ENCODE measurements at regions not wholly inside any gene's neighbourhood (a gene's known extent, or its start where the extent isn't known, plus 50 kb on each side); places are given as distances from the start of the nearest gene placed in this dataset.

DNA sequence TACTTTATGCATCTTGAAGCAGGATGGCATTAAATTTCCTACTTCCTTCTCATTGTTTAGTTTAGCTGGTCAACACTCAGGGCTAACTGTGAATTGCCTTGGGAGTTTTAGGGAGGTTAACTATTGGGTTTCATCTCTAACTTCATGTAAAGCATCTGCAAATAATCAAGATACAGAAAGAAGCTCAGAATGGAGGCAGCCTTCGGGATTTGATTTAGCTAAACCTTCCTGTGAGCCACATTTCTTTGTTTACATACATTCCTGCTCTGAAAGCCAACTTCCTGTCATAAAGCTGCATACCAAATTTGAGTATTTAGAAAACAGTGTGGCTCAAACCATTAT is 131.7 kb upstream of the PCDH18 start:
- no peak for DNase-seq

DNA sequence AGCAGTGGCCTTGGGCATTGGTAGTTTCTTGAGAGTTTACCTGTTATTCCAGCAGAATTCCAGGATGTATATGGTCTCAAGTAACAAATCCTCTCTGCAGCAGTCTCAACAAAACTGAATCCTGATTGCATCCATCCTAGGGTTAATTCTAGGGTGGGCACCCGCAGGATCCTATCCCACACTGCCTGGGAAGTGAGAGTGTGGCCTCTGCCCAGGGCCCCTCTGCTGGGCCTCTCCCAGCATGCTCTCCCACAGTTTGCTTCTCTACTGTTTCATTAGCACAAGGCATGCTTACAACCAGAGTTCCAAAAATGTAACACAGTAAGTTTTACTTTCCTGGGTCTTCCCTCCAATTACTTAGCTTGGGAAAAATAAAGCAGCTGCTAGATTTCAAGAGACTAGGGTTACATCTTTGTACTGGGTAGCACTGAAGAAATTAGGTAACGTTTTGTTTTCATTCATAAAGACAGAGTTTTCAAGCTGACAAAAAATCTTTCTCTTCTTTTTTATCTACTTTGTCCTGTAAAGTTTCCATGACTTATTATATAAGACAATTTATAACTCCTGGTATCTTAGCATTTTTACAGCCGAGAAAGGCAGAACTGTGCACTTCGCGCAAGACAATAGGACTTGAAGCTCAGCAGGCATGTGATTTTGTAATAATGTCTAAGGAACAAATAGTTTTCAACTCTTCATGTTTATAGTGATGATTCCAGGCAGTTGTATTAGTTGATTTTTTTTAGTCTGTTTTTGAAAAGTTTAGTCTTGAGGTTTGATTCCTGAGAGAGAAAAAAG is 131.2 kb upstream of the PCDH18 start:
- no peak for DNase-seq

DNA sequence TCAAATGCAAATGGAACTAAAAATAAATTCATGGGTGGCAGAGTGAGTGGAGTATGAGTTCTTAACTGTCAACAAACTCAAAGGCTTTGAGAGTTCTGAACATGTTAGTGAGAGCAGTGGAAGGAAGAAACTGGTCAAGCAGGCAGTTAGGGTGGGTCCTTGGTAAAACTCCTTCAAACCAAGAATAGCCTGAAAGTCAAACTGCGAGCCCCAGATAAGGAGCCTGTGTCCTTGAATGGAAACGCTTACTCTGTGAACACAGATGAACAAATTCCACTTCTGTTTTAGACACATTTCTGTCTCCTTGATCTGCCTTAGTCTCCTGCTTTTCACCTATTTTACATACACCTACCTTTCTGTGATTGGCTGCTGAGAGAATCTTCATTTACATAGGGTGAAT is 129.4 kb upstream of the PCDH18 start:
- DNase-seq, result no peak

DNA sequence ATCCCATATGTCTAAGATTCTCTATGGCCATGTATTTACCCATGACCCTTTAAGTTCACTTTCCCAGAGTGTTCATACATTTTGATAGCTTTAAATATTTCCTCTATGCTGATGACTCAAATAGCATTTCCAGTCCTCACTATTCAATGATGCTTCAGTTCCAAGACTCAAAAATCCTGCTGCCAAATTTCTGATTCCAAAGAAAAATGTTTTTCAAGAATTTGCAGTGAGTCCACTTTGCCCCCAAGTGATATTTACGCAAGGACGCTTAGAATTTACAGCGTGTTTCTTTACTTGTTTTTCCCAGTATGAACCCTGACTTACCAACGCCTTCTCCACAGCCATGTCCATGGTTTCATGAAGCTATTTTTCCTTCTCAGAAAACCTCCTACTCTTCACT is 127.9 kb upstream of the PCDH18 start:
- DNase-seq, result no peak

DNA sequence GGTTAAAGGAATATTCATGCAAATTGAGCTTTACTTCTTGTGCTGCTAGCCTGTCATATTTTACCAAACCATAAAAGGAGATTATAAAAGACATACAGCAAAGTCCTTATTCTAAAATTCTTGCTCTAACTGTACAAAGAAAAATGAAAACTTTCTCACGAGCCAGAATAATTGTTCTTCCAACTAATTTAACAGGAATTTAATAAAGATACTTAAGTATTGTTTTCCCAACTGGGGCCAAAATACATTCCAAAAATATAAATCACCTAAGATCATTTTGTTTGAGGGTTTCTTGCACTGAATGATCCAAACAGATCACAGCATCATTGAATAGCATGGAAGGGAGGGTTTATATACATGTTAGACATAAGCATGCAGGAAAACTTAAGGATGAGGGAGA is 127.1 kb upstream of the PCDH18 start:
- DNase-seq, result no peak

DNA sequence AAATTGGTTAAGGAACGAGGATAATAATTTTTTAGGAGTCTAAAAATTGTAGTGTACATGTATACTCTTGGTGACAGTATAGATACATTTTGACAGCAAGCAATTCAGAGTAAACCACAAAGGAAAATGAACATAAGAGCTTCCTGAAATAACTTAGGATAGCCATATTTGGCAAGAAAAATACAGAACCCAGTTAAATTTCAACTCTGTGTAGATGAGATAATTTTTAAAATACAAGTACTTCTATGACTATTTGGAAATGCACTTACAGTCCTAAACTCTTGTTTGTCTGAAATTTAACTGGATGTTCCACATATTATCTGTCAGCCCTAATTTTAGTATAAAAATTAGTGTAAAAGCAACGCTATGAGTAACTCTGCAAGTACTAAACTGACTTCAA is 124.4 kb upstream of the PCDH18 start:
- no peak for DNase-seq

DNA sequence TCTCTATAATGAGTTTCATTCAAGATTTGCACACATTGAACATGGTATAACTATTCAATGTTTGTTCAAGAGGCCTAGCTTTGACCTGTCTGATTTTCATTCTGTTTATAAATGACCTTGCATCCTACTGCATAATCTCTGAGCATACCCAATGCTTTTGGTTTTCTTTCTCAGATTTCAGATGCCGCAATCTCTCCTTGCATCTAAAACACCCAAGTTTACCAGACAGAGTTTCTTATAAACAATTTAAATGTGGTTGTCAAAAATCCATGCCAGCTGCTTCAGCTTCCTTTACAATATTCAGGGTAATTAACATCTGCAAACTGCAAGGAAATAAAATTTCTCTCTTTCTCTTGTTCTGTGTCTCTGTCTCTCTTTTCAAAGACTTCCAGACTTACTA is 123.0 kb upstream of the PCDH18 start:
- no peak for DNase-seq

DNA sequence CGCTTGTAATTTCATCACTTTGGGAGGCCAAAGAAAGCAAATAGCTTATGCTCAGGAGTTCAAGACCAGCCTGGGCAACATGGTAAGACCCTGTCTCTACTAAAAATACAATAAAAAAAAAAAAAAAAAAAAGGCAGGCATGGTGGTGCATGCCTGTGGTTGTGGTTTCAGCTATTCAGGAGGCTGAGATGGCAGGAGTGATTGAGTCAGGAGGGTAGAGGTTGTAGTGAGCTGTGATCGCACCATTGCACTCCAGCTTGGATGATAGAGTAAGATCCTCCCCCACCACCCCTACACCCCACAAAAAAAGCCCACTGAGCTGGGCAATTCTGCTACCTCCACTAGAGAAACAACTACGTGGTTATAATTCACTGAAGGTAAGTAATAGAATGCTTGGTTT is 118.8 kb upstream of the PCDH18 start:
- DNase-seq, result no peak

DNA sequence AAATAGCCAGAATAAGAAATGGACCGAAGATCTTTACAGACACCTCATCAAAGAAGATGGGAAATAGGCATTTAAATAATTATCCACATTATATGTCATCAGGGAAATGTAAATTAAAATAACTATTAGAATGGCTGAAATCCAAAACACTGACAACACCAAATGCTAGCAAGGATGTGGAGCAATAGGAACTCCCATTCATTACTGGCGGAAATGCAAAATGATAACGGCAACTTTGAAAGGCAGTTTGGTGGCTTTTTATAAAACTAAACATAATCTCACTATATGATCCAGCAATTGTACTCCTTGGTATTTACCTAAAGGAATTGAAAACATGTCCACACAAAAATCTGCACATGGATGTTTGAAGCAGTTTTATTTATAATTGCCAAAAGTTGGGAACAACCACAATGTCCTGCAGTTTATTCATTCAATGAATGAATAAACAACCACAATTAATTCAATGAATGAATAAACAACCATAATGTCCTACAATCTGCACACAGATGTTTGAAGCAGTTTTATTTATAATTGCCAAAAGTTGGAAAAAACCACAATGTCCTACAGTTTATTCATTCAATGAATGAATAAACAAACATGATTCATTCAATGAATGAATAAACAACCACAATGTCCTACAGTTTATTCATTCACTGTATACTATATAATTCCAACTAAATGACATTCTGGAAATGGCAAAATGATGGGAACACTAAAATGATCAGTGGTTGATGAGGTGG is 117.6 kb upstream of the PCDH18 start:
- no peak for DNase-seq

DNA sequence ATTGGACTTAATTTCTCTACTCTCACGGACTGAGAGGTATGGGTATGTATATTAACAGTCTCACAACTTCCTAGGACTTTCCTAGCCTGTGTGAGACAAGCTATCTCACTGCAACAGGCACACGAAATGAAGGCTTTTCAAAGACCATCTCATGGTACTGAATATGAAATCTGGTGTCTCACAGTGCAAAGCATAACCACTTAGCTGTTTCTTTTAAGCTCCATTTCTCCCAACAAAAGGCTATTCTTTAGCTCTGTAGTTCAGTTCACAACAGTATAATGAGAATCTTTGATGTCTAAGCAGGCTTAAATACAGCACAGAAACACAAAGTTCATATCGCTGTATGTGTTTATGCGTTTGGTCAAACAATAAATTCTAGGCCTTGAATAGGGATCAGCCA is 116.2 kb upstream of the PCDH18 start:
- no peak for DNase-seq

DNA sequence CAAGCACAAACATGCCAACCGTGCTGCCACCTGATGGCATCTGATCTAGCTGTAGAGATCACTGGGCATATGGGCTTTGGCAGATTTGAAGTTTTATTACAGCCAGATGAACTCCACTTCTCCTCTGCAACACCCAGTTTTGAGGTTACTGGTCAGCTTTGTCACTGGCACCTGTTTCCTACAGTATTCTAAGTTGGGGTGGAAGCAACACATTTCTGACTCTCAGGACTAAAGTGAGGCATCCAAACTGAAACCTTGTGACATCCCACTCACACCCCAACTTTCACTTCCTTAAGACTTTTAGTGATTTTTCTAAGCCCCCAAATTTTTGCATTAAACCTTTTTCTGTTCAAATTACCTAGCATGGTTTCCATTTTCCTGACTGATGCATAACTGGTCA is 115.1 kb upstream of the PCDH18 start:
- no peak for DNase-seq

DNA sequence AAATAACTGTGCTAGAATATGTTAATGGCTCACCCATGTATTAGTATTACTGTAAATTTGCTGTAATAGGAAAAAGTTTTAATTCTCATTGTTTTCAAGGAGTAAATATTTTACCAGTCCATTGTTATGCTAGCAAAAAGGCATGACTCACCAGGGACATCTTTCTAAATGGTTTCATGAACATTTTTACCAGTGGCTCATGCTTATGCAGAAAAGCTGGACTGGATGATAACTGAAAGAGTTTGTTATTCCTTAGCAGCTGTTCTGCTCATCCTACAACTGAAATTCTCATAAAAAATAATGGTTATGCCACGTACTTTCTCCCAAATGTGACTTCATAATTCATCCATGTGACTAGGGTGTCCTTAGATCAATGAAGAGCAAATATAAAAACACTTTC is 111.9 kb upstream of the PCDH18 start:
- no peak for DNase-seq

DNA sequence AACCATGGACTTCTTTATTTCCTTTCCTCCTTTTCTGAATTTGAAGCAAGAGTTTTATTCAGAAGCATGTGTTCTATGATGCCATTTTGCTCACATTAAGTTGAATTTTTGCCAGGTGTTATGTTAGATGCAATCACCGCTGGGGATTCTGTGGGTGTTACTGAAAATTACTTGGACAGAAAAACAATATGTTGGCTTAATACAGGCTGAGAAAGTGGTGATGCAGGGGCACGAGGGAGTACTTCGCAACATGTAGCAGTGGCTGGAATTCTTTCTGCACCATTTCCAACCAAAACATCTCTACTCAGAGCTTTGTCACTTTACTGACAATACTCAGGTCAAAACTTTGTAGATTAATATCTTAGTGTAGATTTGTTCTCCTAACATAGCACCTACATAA is 109.2 kb upstream of the PCDH18 start:
- no peak for DNase-seq

DNA sequence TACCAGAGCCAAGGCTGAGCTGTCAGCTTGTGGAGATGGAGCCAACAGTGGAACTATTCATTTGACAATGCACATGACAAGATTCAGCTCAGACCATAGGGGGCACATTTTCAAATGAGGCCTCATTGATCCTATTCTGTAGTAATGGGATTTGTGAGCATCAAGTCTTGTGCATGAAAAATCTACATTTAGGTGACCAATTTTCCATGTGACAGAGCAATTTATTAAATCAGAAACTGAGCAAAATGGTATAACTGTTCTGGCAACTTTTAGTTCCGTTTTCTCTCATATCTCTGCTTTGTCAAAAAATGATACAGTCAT is 108.5 kb upstream of the PCDH18 start:
- DNase-seq, result no peak

DNA sequence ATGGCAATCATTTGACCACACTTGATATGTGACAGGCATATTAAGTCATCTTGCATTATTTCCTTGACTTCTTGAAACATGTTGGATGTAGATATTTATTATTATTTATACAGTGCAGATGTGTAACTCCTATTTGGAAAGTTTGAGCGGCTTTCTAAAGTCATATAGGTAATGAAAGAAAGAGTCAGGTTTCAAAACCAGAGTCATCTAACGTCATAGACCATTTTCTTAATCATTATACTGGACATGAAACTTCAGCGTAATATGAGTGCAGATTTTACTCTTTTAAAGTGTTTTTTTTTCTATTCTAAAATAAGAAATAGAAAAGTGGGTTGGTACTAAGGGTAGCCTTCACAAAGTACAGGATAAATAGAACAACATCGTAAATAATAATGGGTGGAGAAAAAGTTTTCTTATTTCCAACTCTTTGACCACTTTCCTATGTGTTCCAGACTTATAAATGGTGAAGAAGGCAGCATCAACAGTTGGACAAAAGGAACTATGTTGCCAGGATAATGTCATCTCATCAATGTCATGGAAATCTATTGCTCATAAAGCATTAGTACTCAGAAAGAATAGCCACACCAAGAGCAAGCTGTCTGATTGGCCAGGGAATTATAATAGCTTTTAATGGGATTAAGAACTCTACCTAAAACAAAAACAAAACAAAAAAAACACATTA is 108.0 kb upstream of the PCDH18 start:
- DNase-seq, result no peak

DNA sequence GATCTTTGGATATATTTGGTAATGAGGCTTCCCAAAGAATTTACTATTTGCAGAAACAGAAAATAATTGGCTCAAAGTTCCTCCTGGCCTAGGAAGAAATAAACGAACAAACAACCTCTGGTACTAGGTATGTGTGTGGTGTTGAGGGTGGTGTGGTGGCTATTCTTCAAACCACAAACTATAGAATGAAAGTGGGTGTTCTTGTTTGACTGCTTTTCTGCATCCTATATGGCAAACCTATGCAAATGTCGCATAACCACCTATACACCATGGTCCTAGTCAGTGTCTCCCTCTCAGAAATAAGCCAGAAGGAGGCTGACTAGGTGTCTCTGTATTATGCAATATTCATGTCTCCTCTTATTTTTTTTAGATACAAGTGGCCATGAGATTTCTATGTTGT is 106.6 kb upstream of the PCDH18 start:
- no peak for DNase-seq

DNA sequence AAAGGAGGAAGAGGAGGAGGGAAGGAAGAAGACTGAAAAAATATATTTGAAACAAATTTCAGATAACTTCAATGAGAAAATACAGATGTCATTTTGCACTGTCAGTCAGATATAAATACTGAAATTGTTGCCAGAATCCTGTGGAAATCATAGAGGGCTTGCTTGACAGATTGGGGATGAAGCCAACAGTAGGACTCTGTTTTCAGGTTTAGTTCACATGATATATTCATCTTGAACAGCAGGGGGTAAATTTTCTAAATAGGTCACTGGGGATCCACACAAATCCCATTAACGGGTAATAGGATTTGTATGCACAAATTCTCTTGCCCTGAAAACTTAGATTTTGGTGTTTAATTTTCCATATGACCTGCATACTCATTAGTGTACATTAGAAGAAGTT is 103.3 kb upstream of the PCDH18 start:
- DNase-seq, result no peak

DNA sequence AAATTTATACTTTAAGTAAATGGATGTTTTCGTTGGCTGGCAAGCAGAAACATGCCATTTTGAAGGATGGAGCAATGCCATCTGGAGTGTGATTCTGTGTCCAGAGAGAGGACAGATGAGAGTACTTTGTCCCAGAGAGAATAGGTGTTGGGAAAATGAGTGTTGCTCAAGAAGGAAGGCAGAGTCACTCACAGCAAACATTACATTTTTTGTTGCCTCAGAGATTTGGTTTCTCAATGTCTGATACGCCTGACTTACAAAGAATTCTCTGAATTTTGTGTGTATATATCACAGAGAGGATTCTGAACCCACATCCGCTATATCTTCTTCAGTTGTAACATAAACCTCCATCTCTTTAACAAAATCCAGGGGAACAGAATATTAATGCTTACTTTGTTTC is 102.8 kb upstream of the PCDH18 start:
- DNase-seq, result no peak

DNA sequence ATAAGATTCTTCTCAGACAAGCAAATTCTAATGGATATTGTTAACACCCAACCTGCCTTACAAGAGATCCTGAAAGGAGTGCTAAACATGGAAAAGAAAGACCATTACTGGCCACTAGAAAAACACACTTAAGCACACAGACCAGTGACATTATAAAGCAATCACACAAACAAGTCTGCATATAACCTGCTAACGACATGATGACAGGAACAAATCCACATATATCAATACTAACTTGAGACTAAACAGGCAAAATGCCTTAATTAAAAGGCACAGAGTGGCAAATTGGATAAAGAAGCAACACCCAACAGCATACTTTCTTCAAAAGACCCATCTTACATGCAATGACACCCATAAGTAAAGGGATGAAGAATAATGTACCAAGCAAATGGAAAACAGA is 100.5 kb upstream of the PCDH18 start:
- DNase-seq, result no peak

DNA sequence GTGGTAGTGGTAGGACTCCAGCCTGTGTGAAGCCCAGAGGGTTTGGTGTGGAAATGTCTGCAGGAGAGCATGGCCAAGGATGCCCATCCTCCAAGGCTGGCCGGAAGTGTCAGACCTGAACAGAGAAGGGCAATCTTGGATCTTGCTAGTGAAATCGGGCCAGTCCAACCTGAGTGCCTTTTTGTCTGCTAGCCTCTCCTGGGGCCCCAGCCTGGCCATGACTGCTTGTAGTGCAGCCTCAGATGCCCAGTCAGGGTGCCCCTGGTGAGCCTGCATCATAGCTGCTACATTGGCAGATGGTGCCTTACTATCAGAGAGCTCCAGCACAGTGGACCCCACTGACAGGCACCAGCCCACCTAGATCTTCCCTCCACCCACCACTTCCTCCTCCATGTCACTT is 99.3 kb upstream of the PCDH18 start:
- DNase-seq, result no peak

DNA sequence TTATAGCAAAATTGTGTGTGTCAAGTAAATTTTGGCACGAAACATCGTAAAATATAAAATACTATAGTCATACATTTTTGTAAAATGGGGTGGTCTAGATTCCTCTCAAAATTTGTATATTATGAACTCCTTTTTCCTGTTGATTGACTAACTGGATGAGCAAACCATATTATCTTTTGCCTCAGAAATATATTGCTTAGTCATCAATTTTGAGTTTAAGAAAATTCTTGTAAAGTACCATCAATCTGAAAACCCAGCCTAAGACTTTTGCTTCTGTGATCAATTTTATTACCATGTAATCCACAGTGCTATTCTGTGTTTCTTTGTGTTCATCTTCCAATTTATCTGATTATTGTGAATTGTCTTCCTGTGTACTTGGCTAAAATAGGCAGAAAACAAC is 98.0 kb upstream of the PCDH18 start:
- DNase-seq, result no peak

DNA sequence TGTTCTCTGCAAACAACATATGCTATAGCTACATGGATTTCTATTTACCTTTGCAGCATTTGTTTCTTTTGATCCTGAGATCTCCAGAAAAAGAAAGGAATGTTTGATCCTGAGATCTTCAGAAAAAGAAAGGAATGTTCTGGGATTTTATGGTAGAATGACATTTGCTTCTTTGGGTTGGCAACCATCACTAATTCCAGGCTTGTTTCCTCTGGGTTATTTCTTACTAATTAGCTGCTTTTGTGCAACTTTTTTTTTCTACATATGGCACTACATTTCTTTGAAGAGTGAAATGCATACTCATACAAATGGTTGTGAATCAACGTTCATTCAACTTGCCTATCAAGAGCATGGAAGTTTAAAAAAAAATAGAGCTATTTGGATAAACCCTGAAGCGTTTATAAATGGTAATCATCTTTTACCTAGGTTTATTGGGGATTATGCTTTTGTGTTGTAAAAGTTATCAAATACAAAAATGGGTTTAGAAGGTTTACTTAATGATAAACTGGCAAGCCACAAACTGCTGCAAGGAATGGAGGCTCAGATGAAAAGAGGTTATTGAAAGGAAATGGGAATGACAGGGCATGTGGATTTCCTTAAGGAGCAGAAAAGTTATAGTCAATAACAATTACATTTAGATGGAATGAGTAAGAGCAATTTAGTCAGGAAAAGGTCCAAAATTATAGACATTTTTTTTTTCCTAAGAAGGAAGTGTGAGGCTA is 95.6 kb upstream of the PCDH18 start:
- DNase-seq, result no peak

DNA sequence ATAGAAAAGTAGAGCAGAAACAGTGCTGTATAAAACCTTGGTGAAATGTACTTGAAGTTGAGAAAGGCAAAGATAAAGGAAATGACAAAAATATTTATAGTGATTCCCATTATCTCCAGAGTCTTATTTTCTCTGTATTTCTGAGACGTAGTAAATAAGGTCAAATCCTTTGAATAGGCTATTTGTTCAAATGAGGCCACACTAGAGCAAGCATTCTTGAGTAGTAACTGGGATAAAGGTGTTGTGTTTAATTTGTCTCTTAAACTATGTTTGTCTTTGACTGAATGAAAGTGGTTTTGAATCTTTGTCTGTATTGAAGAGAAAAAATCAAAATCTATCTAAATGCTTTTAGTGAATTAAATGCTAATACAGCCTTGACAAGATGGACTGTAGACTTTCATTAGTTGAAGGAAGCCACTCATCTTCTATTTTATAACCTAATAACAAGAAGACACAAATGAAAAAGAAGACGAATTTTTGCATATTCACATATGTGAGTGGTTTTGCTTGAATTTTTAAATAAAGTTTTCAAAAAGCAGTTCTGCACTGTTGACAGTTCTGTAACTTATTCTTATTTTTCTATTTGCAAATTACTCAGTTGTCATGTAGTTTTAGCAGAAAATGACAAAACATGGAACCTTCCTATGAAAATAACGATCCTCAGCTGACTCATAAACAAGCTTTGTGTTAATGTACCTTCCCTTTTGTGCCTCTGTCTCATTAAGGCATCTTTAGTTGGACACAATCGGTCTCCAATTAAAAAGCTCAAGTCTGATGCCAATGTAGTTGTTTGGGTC is 94.8 kb upstream of the PCDH18 start:
- no peak for DNase-seq

All from AML-193 (cell line).